ENCODE measurements at regions not wholly inside any gene's neighbourhood (a gene's known extent, or its start where the extent isn't known, plus 50 kb on each side); places are given as distances from the start of the nearest gene placed in this dataset.

DNA sequence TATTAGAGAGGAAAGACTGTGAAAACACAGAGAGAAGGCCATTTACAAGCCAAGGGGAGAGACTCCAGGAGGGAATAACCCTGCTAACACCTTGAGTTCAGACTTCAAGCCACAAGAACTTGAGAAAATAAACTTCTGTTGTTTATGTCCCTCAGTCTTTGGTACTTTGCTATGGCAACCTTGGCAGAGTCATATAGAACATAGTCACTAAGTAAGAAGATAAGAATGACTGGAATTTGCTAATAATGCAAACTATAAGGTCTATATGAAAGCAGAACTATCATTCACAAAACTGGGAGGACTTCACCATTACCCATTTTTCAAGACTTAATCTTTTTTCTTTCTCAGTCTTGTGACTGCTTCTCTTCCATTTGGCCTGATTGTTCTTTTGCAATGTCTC lies 767.3 kb upstream of the ADAMTS5 start:
- Histone ChIP-seq H4K20me1 (ENCODE audit: insufficient read depth, low read length) (no peaks in the 10 kb centered on the region), H3K4me2 (replicated peaks; ENCODE audit: extremely low read depth, low read length, poor library complexity, severe bottlenecking) (no peak overlapping the region), H3K27ac (ENCODE audit: low read depth in 1 of 2, low read length in 2 of 2) (no peak overlapping the region), H3K9me3 (replicated peaks in 1 of 2; ENCODE audit: control insufficient read depth in 1 of 2, insufficient read depth in 1 of 2, low read length in 2 of 2) (peaks cover 0 to 5% of the 10 kb centered on the region in 2 donors), H3K27me3 (ENCODE audit: control insufficient read depth in 2 of 2, insufficient read depth in 2 of 2, low read length in 2 of 2) (no peaks in the 10 kb centered on the region), H3K9ac (ENCODE audit: insufficient read depth, low read length, poor library complexity, severe bottlenecking) (no peak overlapping the region), H3K36me3 (replicated peaks in 1 of 2; ENCODE audit: control insufficient read depth in 1 of 2, insufficient read depth in 2 of 2, low read length in 2 of 2) (no peaks in the 10 kb centered on the region), H2AFZ (ENCODE audit: insufficient read depth, low read depth, low read length, poor library complexity, severe bottlenecking) (no peak overlapping the region), H3K4me3 (replicated peaks in 1 of 3; ENCODE audit: low read depth in 2 of 3, low read length in 3 of 3) (no peak overlapping the region), H3K79me2 (ENCODE audit: insufficient read depth, low read length) (no peaks in the 10 kb centered on the region), H3K4me1 (ENCODE audit: control insufficient read depth in 1 of 2, insufficient read depth in 2 of 2, low read length in 2 of 2) (no peaks in the 10 kb centered on the region)
- no peak for DNase-seq
- Mint-ChIP-seq H3K9me3 (peaks cover 0 to 4% (median 0%) of the 10 kb centered on the region in 7 donors), H3K36me3 (no peaks in the 10 kb centered on the region), H3K4me3 (no peak overlapping the region), H3K4me1 (no peaks in the 10 kb centered on the region), H3K27me3 (ENCODE audit: low read depth in 3 of 3) (peaks cover 0 to 2% (median 0%) of the 10 kb centered on the region in 3 donors), H3K27ac (no peak overlapping the region)
- intact Hi-C loops (cut with micrococcal nuclease) = no loop called here
- no peak for TF ChIP-seq CTCF (IDR thresholded peaks at IDR 0.05)

GRCh38 chr21:27725916-27726315 lies 759.0 kb upstream of the ADAMTS5 start:
- H3K4me2 ChIP-seq (replicated peaks; ENCODE audit: extremely low read depth, low read length, poor library complexity, severe bottlenecking) = no peak overlapping the region
- Mint-ChIP-seq H3K36me3 (no peaks in the 10 kb centered on the region), H3K4me3 (no peak overlapping the region), H3K4me1 (no peaks in the 10 kb centered on the region), H3K27ac (no peak overlapping the region), H3K27me3 (ENCODE audit: low read depth in 3 of 3) (peaks cover 0 to 2% (median 2%) of the 10 kb centered on the region in 3 donors), H3K9me3 (peaks cover 0 to 6% (median 2%) of the 10 kb centered on the region in 7 donors)
- H3K4me1 ChIP-seq (ENCODE audit: control insufficient read depth in 1 of 2, insufficient read depth in 2 of 2, low read length in 2 of 2) = no peaks in the 10 kb centered on the region
- peaks cover 5 to 8% of the 10 kb centered on the region in 2 donors for H3K9me3 ChIP-seq (replicated peaks in 1 of 2; ENCODE audit: control insufficient read depth in 1 of 2, insufficient read depth in 1 of 2, low read length in 2 of 2)
- no peaks in the 10 kb centered on the region for H3K79me2 ChIP-seq (ENCODE audit: insufficient read depth, low read length)
- H3K27ac ChIP-seq (ENCODE audit: low read depth in 1 of 2, low read length in 2 of 2) = no peak overlapping the region
- no peak overlapping the region for H3K4me3 ChIP-seq (replicated peaks in 1 of 3; ENCODE audit: low read depth in 2 of 3, low read length in 3 of 3)
- no peak overlapping the region for H2AFZ ChIP-seq (ENCODE audit: insufficient read depth, low read depth, low read length, poor library complexity, severe bottlenecking)
- no peaks in the 10 kb centered on the region for H3K27me3 ChIP-seq (ENCODE audit: control insufficient read depth in 2 of 2, insufficient read depth in 2 of 2, low read length in 2 of 2)
- TF ChIP-seq CTCF (IDR thresholded peaks at IDR 0.05) = no peak
- no peaks in the 10 kb centered on the region for H4K20me1 ChIP-seq (ENCODE audit: insufficient read depth, low read length)
- no peak for DNase-seq
- no peaks in the 10 kb centered on the region for H3K36me3 ChIP-seq (replicated peaks in 1 of 2; ENCODE audit: control insufficient read depth in 1 of 2, insufficient read depth in 2 of 2, low read length in 2 of 2)
- intact Hi-C loops (cut with micrococcal nuclease) = no loop called here
- no peak overlapping the region for H3K9ac ChIP-seq (ENCODE audit: insufficient read depth, low read length, poor library complexity, severe bottlenecking)
- WGBS (ENCODE audit: insufficient coverage) = 70% methylated on average over 1 of the region's 1 CpG
